ENCODE measurements at regions not wholly inside any gene's neighbourhood (a gene's known extent, or its start where the extent isn't known, plus 50 kb on each side); places are given as distances from the start of the nearest gene placed in this dataset. TPM values are rescaled to one million over a fixed set of nuclear protein-coding genes. Genes with fewer than 3 reads are reported as not detected.
A peak's percentile ranks its signal among the peaks of the same experiment; 100 is the strongest.

GRCh38 chr12:47293406-47293805, 213.6 kb upstream of the AMIGO2 start (continued):
- TF ChIP-seq TARDBP (IDR thresholded peaks at IDR 0.05; ENCODE audit: borderline replicate concordance) (no peak), ATF7 (IDR thresholded peaks at IDR 0.05; ENCODE audit: low read depth) (no peak), SMARCA5 (IDR thresholded peaks at IDR 0.05) (no peak), JUNB (IDR thresholded peaks at IDR 0.05) (no peak), E2F8 (IDR thresholded peaks at IDR 0.05; ENCODE audit: low read depth, partially characterized antibody) (no peak)

- RAD21 ChIA-PET (ENCODE audit: unreplicated experiment), result no interaction called here
- TF ChIP-seq TCF7 (IDR thresholded peaks at IDR 0.05; ENCODE audit: borderline replicate concordance) (no peak), ZNF217 (IDR thresholded peaks at IDR 0.05) (no peak), CBX3 (IDR thresholded peaks at IDR 0.05; ENCODE audit: borderline replicate concordance, low read depth) (no peak), BRCA1 (IDR thresholded peaks at IDR 0.05; ENCODE audit: low read depth, low read length) (no peak), NFYB (IDR thresholded peaks at IDR 0.05; ENCODE audit: insufficient read depth, low read depth, low read length) (0 out of 2 replicates have a peak, but pooled peaks have one; percentile 12), FOXK2 (IDR thresholded peaks at IDR 0.05) (no peak)
- SMC1A ChIA-PET (ENCODE audit: uncharacterized antibody, unreplicated experiment), result no interaction called here
- H3K4me3 ChIP-seq, result no peak overlapping the region
- no peak for FAIRE-seq
- H3K9ac ChIP-seq (ENCODE audit: control insufficient read depth, insufficient read depth, low read length), result no peak overlapping the region
- intact Hi-C loops (cut with micrococcal nuclease; ENCODE audit: unreplicated experiment), result no loop called here
- CTCF ChIA-PET, result no interaction called here
- no TSS peak for BruUV-seq (replicated peaks)
- POLR2A ChIA-PET, result no interaction called here
- no peak overlapping the region for H2AFZ ChIP-seq (ENCODE audit: control insufficient read depth, low read depth, low read length)
- in situ Hi-C loops (cut with MboI), result no loop called here
- no peak overlapping the region for H3K27ac ChIP-seq (ENCODE audit: control insufficient read depth, insufficient read depth)
- no peaks in the 10 kb centered on the region for H3K9me3 ChIP-seq (replicated peaks; ENCODE audit: control insufficient read depth, insufficient read depth, low read length)
- H3K4me2 ChIP-seq (ENCODE audit: control insufficient read depth, insufficient read depth), result no peak overlapping the region
- no peaks in the 10 kb centered on the region for H3K27me3 ChIP-seq (replicated peaks in 1 of 2; ENCODE audit: control insufficient read depth in 2 of 2, insufficient read depth in 2 of 2, low read length in 1 of 2)
- no peak for DNase-seq (ENCODE audit: low read depth, low spot score)
- H3K36me3 ChIP-seq (ENCODE audit: control insufficient read depth in 2 of 2, insufficient read depth in 2 of 2, low read length in 1 of 2), result no peaks in the 10 kb centered on the region
- no peaks in the 10 kb centered on the region for H4K20me1 ChIP-seq (ENCODE audit: control insufficient read depth, insufficient read depth)
- 47% methylated on average over 3 of the region's 3 CpGs for WGBS (ENCODE audit: insufficient coverage, insufficient replicate concordance, low lambda C conversion rate, missing lambda C conversion rate)
- ATAC-seq, result no peak
- H3K79me2 ChIP-seq (ENCODE audit: control insufficient read depth, insufficient read depth, low read length), result no peaks in the 10 kb centered on the region
- no peaks in the 10 kb centered on the region for H3K4me1 ChIP-seq (ENCODE audit: control insufficient read depth, insufficient read depth, low read length)
These were observed 206.9 kb upstream of the AMIGO2 start for GRCh38 chr12:47286676-47287075.

Small RNA genes lying in the stretch of these regions (microRNA-seq; reads per million reads assigned to microRNA genes)
- not detected for gene MIR4494

Small RNA genes lying in the stretch of these regions (small RNA-seq; reads per million reads assigned to genes)
- gene AC004486.1 (not detected), gene MIR4494 (not detected), gene RF00264 (not detected)

Data from GM12878 (cell line).